ENCODE measurements at regions not wholly inside any gene's neighbourhood (a gene's known extent, or its start where the extent isn't known, plus 50 kb on each side); places are given as distances from the start of the nearest gene placed in this dataset.

DNA sequence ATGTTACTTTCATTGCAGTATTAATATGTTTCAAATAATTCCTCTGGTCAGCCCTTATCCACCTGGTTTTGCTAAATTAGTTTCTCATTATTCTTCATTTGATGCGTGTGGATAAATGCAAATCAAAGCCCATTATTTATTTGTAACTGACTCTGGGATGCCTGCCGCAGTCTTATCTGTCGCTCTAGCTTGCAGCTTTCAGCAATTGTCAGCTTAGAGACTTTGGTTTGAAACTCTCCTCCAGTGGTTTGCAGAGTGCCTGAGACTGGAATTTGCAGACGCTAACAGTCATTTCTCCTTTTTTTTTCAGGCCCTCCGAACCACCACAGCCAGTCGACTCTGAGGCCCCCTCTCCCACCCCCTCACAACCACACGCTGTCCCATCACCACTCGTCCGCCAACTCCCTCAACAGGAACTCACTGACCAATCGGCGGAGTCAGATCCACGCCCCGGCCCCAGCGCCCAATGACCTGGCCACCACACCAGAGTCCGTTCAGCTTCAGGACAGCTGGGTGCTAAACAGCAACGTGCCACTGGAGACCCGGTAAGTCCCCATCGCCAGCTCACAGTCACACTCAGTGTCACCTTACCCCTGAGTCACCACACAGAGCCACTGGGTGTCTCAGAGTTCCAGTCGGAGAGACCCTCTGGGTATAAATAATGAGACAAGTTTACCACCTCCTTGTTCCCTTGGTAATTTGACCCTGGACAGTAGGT, 339.0 kb upstream of the WWC1 start:
- H3K4me3 ChIP-seq (ENCODE audit: low read depth, low read length) = no peak overlapping the region
- no peak for DNase-seq (ENCODE audit: low read depth)
- TF ChIP-seq, protein P1, sequence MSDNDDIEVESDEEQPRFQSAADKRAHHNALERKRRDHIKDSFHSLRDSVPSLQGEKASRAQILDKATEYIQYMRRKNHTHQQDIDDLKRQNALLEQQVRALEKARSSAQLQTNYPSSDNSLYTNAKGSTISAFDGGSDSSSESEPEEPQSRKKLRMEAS (IDR thresholded peaks at IDR 0.05; ENCODE audit: low read depth, low read length) = no peak
- TF ChIP-seq POLR2A (IDR thresholded peaks at IDR 0.05; ENCODE audit: extremely low read depth, insufficient read length) (no peak), MYC (IDR thresholded peaks at IDR 0.05; ENCODE audit: low read depth, low read length) (no peak)
- TF ChIP-seq, protein P2, sequence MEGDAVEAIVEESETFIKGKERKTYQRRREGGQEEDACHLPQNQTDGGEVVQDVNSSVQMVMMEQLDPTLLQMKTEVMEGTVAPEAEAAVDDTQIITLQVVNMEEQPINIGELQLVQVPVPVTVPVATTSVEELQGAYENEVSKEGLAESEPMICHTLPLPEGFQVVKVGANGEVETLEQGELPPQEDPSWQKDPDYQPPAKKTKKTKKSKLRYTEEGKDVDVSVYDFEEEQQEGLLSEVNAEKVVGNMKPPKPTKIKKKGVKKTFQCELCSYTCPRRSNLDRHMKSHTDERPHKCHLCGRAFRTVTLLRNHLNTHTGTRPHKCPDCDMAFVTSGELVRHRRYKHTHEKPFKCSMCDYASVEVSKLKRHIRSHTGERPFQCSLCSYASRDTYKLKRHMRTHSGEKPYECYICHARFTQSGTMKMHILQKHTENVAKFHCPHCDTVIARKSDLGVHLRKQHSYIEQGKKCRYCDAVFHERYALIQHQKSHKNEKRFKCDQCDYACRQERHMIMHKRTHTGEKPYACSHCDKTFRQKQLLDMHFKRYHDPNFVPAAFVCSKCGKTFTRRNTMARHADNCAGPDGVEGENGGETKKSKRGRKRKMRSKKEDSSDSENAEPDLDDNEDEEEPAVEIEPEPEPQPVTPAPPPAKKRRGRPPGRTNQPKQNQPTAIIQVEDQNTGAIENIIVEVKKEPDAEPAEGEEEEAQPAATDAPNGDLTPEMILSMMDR (IDR thresholded peaks at IDR 0.05; ENCODE audit: low read depth, low read length) = no peak

DNA sequence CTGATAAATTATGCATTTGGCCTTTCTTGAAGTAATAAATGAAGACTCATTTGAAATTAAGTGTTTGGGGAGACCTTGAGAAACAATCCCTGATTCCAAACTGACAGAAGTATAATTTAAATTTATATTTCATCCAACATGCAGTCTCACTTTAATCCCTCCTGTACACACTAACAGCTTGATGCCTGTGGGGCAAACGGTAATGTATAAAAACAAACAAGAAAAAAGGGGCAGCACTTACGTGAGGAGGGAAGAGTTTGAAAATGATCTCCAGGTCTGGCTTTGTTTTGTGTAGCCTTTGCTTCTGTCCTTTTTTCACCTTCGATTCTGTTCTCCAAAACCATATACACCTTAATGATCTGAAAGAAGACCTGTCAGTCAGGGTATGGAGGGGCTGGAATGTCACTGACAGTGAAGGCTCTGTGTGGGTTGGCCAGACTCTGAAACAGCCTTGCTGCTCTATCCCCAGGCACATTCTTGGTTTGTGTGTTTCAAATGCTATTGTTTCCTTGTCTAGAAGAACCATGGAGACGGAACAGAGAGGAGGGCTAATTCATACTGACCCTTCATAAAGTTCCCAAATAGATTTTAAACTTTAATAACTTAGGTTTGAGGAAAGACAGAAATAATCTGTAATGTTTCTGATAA, 338.2 kb upstream of the WWC1 start:
- TF ChIP-seq MYC (IDR thresholded peaks at IDR 0.05; ENCODE audit: low read depth, low read length) (no peak), POLR2A (IDR thresholded peaks at IDR 0.05; ENCODE audit: extremely low read depth, insufficient read length) (no peak)
- TF ChIP-seq, protein P1 (IDR thresholded peaks at IDR 0.05; ENCODE audit: low read depth, low read length) = no peak
- DNase-seq (ENCODE audit: low read depth) = no peak
- H3K4me3 ChIP-seq (ENCODE audit: low read depth, low read length) = no peak overlapping the region

DNA sequence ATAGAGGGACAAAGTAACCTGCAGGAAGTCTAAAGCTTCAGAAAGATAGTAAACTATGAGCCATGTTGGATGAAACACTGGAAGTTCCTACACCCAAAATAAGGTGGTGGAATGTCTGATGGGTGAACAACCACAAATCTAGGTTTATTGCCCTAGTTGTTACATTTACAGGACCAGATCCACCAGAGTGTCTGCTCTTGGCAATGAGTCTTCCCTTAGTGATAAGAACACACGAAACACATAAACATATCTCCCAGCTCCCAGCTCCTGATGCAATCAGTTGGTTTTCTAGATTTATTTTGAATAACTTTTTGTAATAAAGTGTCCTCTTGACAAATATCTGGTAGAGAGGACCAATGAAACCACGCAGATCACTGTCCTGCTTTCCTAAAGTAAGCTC, 329.7 kb upstream of the WWC1 start:
- DNase-seq (ENCODE audit: low read depth) = no peak

DNA sequence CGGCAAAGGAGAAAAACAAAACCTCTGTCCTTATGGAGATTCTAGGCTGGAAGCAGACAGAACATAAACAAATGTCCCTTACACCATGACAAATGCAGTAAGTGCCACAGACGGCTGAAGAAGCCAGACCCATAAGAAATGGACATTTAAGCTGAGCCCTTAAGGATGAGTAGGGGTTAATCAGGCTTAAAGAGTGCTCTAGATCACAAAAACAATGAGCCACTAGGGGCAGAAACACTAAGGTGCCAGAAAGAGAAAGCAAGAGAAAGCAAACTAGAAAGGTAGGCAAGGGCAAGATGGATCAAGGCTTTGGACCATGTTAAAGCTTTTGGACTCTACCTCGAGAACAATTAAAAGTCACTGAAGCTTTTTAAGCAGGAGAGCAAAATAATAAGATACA, 326.9 kb upstream of the WWC1 start:
- TF ChIP-seq POLR2A (IDR thresholded peaks at IDR 0.05; ENCODE audit: extremely low read depth, insufficient read length) = no peak
- TF ChIP-seq, protein P2 (IDR thresholded peaks at IDR 0.05; ENCODE audit: low read depth, low read length) = no peak
- TF ChIP-seq MYC (IDR thresholded peaks at IDR 0.05; ENCODE audit: low read depth, low read length) = no peak
- TF ChIP-seq, protein P1 (IDR thresholded peaks at IDR 0.05; ENCODE audit: low read depth, low read length) = no peak
- H3K4me3 ChIP-seq (ENCODE audit: low read depth, low read length) = no peak overlapping the region
- no peak for DNase-seq (ENCODE audit: low read depth)

More for the DNA sequence above, 329.7 kb upstream of the WWC1 start:
- no peak overlapping the region for H3K4me3 ChIP-seq (ENCODE audit: low read depth, low read length)
- TF ChIP-seq POLR2A (IDR thresholded peaks at IDR 0.05; ENCODE audit: extremely low read depth, insufficient read length) = no peak
- TF ChIP-seq, protein P2 (IDR thresholded peaks at IDR 0.05; ENCODE audit: low read depth, low read length) = no peak
- no peak for TF ChIP-seq MYC (IDR thresholded peaks at IDR 0.05; ENCODE audit: low read depth, low read length)
- TF ChIP-seq, protein P1 (IDR thresholded peaks at IDR 0.05; ENCODE audit: low read depth, low read length) = no peak

DNA sequence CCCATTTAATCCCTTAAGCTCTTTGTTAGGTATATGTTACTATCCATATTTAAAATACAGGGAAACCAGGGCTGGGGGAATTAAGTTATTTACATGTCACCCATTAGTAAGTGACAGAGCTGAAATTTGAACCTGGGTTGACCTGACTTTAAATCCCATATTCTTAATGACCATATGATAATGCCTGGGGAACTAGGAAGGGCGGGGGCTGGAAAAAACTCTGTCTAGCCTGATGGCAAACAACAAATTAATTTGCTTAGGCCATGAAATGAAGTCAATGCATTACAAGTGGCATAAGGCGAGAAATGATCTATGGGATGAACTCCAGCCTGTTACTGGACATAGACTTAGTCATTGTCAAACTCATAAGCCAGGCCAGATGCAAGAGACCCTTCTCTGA, 325.7 kb upstream of the WWC1 start:
- TF ChIP-seq, protein P2 (IDR thresholded peaks at IDR 0.05; ENCODE audit: low read depth, low read length) = no peak
- TF ChIP-seq POLR2A (IDR thresholded peaks at IDR 0.05; ENCODE audit: extremely low read depth, insufficient read length) (no peak), MYC (IDR thresholded peaks at IDR 0.05; ENCODE audit: low read depth, low read length) (no peak)
- TF ChIP-seq, protein P1 (IDR thresholded peaks at IDR 0.05; ENCODE audit: low read depth, low read length) = no peak
- H3K4me3 ChIP-seq (ENCODE audit: low read depth, low read length) = no peak overlapping the region
- no peak for DNase-seq (ENCODE audit: low read depth)

DNA sequence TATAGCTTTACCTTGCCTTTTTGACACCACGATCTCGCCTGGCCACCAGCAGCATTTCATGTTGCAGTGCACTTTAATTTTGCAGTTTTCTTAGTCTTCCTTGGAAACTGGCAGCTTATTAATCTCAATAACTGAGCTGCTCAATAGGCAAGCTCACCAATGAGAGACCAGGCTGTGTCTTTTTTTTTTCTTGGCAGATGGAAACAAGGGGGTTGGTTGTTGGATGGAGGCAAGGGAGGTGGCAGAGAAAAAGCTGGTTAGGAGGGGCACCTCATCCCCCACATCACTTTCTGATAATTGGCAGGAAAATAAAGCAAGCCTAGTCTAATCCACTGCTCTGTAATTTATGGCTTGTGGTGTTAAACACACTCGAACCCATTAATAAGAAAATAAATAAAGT, 324.5 kb upstream of the WWC1 start:
- H3K4me3 ChIP-seq (ENCODE audit: low read depth, low read length) = no peak overlapping the region
- no peak for TF ChIP-seq MYC (IDR thresholded peaks at IDR 0.05; ENCODE audit: low read depth, low read length)
- TF ChIP-seq, protein P1 (IDR thresholded peaks at IDR 0.05; ENCODE audit: low read depth, low read length) = no peak
- no peak for TF ChIP-seq POLR2A (IDR thresholded peaks at IDR 0.05; ENCODE audit: extremely low read depth, insufficient read length)
- TF ChIP-seq, protein P2 (IDR thresholded peaks at IDR 0.05; ENCODE audit: low read depth, low read length) = no peak
- no peak for DNase-seq (ENCODE audit: low read depth)

Data from NB4 (cell line).